ENCODE measurements at regions not wholly inside any gene's neighbourhood (a gene's known extent, or its start where the extent isn't known, plus 50 kb on each side); places are given as distances from the start of the nearest gene placed in this dataset.

DNA sequence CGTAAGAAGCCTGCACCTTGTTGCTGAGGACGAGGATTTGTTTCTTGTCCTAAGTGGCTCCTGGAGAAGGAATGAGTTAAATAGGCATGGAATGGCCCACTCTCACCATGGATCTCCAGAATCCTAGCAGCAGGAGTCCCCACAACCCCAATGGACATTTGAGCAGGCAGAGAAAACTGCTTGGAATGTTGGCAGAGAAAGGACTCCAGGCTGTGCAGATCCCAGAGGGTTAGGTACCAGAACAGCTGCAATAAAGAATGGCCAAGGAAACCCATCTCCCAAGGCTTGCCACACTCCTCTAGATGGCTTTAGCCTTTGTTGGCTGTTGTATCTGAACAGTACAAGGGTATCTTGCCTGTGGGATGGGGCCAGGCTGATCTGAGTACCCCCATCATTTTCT is 1415.7 kb upstream of the ADGRB3 start:
- no peak overlapping the region for H2AFZ ChIP-seq (ENCODE audit: low read depth, low read length)
- no peak overlapping the region for H3K4me3 ChIP-seq (ENCODE audit: low read length)
- H3K36me3 ChIP-seq (replicated peaks; ENCODE audit: low read depth, low read length), result no peaks in the 10 kb centered on the region
- no peak overlapping the region for H3K27ac ChIP-seq (ENCODE audit: low read length)
- H3K9ac ChIP-seq (ENCODE audit: low read length), result no peak overlapping the region
- no peak overlapping the region for H3K4me2 ChIP-seq (ENCODE audit: low read length)
- no peaks in the 10 kb centered on the region for H4K20me1 ChIP-seq (ENCODE audit: insufficient read depth, low read length)
- H3K9me3 ChIP-seq (ENCODE audit: insufficient read depth, low read length), result no peaks in the 10 kb centered on the region
- no peaks in the 10 kb centered on the region for H3K4me1 ChIP-seq (ENCODE audit: low read length)
- H3K27me3 ChIP-seq (ENCODE audit: low read depth, low read length), result no peaks in the 10 kb centered on the region
- no peaks in the 10 kb centered on the region for H3K79me2 ChIP-seq (ENCODE audit: low read length)
- TF ChIP-seq EZH2phosphoT487 (IDR thresholded peaks at IDR 0.05; ENCODE audit: low read depth), result no peak
- TF ChIP-seq, protein P1, sequence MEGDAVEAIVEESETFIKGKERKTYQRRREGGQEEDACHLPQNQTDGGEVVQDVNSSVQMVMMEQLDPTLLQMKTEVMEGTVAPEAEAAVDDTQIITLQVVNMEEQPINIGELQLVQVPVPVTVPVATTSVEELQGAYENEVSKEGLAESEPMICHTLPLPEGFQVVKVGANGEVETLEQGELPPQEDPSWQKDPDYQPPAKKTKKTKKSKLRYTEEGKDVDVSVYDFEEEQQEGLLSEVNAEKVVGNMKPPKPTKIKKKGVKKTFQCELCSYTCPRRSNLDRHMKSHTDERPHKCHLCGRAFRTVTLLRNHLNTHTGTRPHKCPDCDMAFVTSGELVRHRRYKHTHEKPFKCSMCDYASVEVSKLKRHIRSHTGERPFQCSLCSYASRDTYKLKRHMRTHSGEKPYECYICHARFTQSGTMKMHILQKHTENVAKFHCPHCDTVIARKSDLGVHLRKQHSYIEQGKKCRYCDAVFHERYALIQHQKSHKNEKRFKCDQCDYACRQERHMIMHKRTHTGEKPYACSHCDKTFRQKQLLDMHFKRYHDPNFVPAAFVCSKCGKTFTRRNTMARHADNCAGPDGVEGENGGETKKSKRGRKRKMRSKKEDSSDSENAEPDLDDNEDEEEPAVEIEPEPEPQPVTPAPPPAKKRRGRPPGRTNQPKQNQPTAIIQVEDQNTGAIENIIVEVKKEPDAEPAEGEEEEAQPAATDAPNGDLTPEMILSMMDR (IDR thresholded peaks at IDR 0.05; ENCODE audit: low read depth, low read length), result no peak

DNA sequence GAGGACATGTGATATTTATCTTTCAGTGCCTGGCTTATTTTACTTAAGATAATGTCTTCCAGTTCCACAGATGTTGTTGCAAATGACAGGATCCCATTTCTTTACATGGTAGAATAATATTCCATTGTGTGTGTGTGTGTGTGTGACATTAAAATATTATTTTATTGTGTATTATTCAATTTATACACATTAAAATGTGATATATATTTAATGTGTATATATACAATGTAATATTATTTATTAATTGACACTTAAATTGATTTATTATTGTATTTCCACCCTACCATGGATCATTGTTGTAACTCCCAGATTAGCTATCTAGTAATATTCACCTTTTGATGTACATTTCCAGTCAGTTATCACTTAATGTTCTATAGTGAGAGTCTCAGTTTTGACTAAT is 1422.5 kb upstream of the ADGRB3 start:
- H2AFZ ChIP-seq (ENCODE audit: low read depth, low read length), result no peak overlapping the region
- no peaks in the 10 kb centered on the region for H3K36me3 ChIP-seq (replicated peaks; ENCODE audit: low read depth, low read length)
- H3K27ac ChIP-seq (ENCODE audit: low read length), result no peak overlapping the region
- no peaks in the 10 kb centered on the region for H3K4me1 ChIP-seq (ENCODE audit: low read length)
- no peak overlapping the region for H3K4me3 ChIP-seq (ENCODE audit: low read length)
- H3K9me3 ChIP-seq (ENCODE audit: insufficient read depth, low read length), result no peaks in the 10 kb centered on the region
- no peaks in the 10 kb centered on the region for H3K27me3 ChIP-seq (ENCODE audit: low read depth, low read length)
- H3K4me2 ChIP-seq (ENCODE audit: low read length), result no peak overlapping the region
- TF ChIP-seq, protein P1 (IDR thresholded peaks at IDR 0.05; ENCODE audit: low read depth, low read length), result no peak
- TF ChIP-seq EZH2phosphoT487 (IDR thresholded peaks at IDR 0.05; ENCODE audit: low read depth), result no peak
- H3K9ac ChIP-seq (ENCODE audit: low read length), result no peak overlapping the region
- H3K79me2 ChIP-seq (ENCODE audit: low read length), result no peaks in the 10 kb centered on the region
- H4K20me1 ChIP-seq (ENCODE audit: insufficient read depth, low read length), result no peaks in the 10 kb centered on the region

DNA sequence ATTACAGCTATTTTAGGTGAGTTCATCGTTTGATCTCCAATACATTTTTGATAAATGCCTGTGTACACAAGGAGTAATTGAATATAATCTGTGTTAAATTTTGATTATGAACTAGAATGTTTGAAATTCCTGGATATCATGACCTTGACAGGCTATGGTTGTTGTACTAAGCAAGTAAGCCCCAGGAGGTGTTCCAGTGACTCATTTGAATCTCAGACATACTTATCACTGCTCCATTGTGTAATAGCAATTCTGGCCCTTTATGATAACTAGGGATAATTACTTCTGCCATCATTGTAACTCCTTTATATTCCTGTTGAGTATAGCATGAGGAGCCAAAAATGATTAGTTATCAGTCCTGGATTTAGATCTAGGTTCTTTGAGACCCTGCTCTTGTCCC is 1424.6 kb upstream of the ADGRB3 start:
- H3K4me2 ChIP-seq (ENCODE audit: low read length), result no peak overlapping the region
- TF ChIP-seq EZH2phosphoT487 (IDR thresholded peaks at IDR 0.05; ENCODE audit: low read depth), result no peak
- TF ChIP-seq, protein P1 (IDR thresholded peaks at IDR 0.05; ENCODE audit: low read depth, low read length), result no peak
- no peak overlapping the region for H3K27ac ChIP-seq (ENCODE audit: low read length)
- H3K27me3 ChIP-seq (ENCODE audit: low read depth, low read length), result no peaks in the 10 kb centered on the region
- H3K79me2 ChIP-seq (ENCODE audit: low read length), result no peaks in the 10 kb centered on the region
- no peak overlapping the region for H3K4me3 ChIP-seq (ENCODE audit: low read length)
- no peak overlapping the region for H3K9ac ChIP-seq (ENCODE audit: low read length)
- no peaks in the 10 kb centered on the region for H3K9me3 ChIP-seq (ENCODE audit: insufficient read depth, low read length)
- H3K4me1 ChIP-seq (ENCODE audit: low read length), result no peaks in the 10 kb centered on the region
- H3K36me3 ChIP-seq (replicated peaks; ENCODE audit: low read depth, low read length), result no peaks in the 10 kb centered on the region
- no peaks in the 10 kb centered on the region for H4K20me1 ChIP-seq (ENCODE audit: insufficient read depth, low read length)
- H2AFZ ChIP-seq (ENCODE audit: low read depth, low read length), result no peak overlapping the region

DNA sequence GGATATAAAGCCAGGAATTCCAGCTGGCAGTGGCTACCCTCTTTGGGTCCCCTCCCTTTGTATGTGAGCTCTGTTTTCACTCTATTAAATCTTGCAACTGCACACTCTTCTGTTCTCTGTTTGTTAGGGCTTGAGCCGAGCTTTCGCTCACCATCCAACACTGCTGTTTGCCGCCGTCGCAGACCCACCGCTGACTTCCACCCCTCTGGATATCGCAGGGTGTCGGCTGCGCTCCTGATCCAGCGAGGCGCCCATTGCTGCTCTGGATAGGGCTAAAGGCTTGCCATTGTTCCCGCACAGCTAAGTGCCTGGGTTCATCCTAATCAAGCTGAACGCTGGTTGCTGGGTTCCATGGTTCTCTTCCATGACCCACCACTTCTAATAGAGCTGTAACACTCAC is 1433.5 kb upstream of the ADGRB3 start:
- no peaks in the 10 kb centered on the region for H3K36me3 ChIP-seq (replicated peaks; ENCODE audit: low read depth, low read length)
- H3K4me1 ChIP-seq (ENCODE audit: low read length), result no peaks in the 10 kb centered on the region
- no peak overlapping the region for H3K27ac ChIP-seq (ENCODE audit: low read length)
- H2AFZ ChIP-seq (ENCODE audit: low read depth, low read length), result no peak overlapping the region
- H3K4me2 ChIP-seq (ENCODE audit: low read length), result no peak overlapping the region
- no peaks in the 10 kb centered on the region for H4K20me1 ChIP-seq (ENCODE audit: insufficient read depth, low read length)
- H3K9me3 ChIP-seq (ENCODE audit: insufficient read depth, low read length), result peaks cover 5% of the 10 kb centered on the region
- H3K27me3 ChIP-seq (ENCODE audit: low read depth, low read length), result no peaks in the 10 kb centered on the region
- no peak overlapping the region for H3K4me3 ChIP-seq (ENCODE audit: low read length)
- no peaks in the 10 kb centered on the region for H3K79me2 ChIP-seq (ENCODE audit: low read length)
- no peak overlapping the region for H3K9ac ChIP-seq (ENCODE audit: low read length)
- TF ChIP-seq, protein P1 (IDR thresholded peaks at IDR 0.05; ENCODE audit: low read depth, low read length), result no peak
- TF ChIP-seq EZH2phosphoT487 (IDR thresholded peaks at IDR 0.05; ENCODE audit: low read depth), result no peak
